B cell (primary cell): ENCODE measurements at regions not wholly inside any gene's neighbourhood (a gene's known extent, or its start where the extent isn't known, plus 50 kb on each side); places are given as distances from the start of the nearest gene placed in this dataset.

ENCODE experiments used
- ATAC-seq: fragments of 200-7000 bp; cut with Tn5 transposase; one replicate; pipeline ENCODE4 v1.10.0; 2021; ENCODE audit warnings: low read depth, mild to moderate bottlenecking, moderate number of reproducible peaks, moderate library complexity
- CTCF ChIA-PET: fragments of 350-600 bp; sonication (Branson Sonifier 250); formaldehyde crosslinking; loops from one replicate; lab custom pipeline; 2021; ENCODE audit warnings: antibody characterized with exemption, inconsistent platforms; lab: Charles Lee
- POLR2A ChIA-PET: fragments of 350-600 bp; sonication (Branson Sonifier 250); formaldehyde crosslinking; loops from one replicate; lab custom pipeline; 2021; ENCODE audit warnings: antibody characterized with exemption; lab: Charles Lee
- DNase-seq: peaks from one replicate; pipeline ENCODE4 v3.0.0; 2013
- H2AFZ ChIP-seq: 2 replicates; pipeline ENCODE4 v1.6.1; 2012; ENCODE audit warnings: mild to moderate bottlenecking, low read depth, low read length; ENCODE audit not compliant: insufficient read depth, poor library complexity, severe bottlenecking
- H3K27ac ChIP-seq, 2 donors: 1 replicate in 1 of 2; 2 replicates in 1 of 2; pipeline ENCODE4 v1.5.1; 2012 to 2013; ENCODE audit warnings: low read length in 2 of 2, mild to moderate bottlenecking in 2 of 2, moderate library complexity in 1 of 2
- H3K27me3 ChIP-seq, 4 experiments: fragments of 200-600 bp in 1 of 4; sonication (generic) in 1 of 4; replicated peaks in 1 of 4; 1 replicate in 2 of 4; 2 replicates in 2 of 4; pipeline versions ENCODE4 v1.6.1 to v1.7.0; 2013 to 2016; ENCODE audit warnings: low read length in 3 of 4, mild to moderate bottlenecking in 2 of 4, mixed read lengths in 1 of 4, moderate library complexity in 1 of 4; ENCODE audit not compliant: insufficient read depth in 4 of 4, control insufficient read depth in 3 of 4; ENCODE audit errors: control extremely low read depth in 1 of 4
- H3K36me3 ChIP-seq, 2 experiments: replicated peaks in 1 of 2; 1 replicate in 1 of 2; 2 replicates in 1 of 2; pipeline versions ENCODE4 v1.6.1 to v1.7.1; 2013; ENCODE audit warnings: low read length in 1 of 2; ENCODE audit not compliant: insufficient read depth in 2 of 2, control insufficient read depth in 1 of 2; ENCODE audit errors: control extremely low read depth in 1 of 2, extremely low read depth in 1 of 2
- H3K4me1 ChIP-seq, 2 donors: fragments of 200-600 bp in 1 of 2; sonication (generic) in 1 of 2; 1 replicate in 1 of 2; 2 replicates in 1 of 2; pipeline versions ENCODE4 v1.5.1 to v1.6.1; 2013 to 2017; ENCODE audit warnings: low read length in 2 of 2; ENCODE audit not compliant: control insufficient read depth in 2 of 2, insufficient read depth in 2 of 2
- H3K4me2 ChIP-seq: replicated peaks from 2 replicates; pipeline ENCODE3; 2012; ENCODE audit warnings: mild to moderate bottlenecking, low read depth, low read length; ENCODE audit not compliant: poor library complexity, severe bottlenecking
- H3K4me3 ChIP-seq, 5 experiments: fragments of 200-600 bp in 1 of 5; sonication (generic) in 1 of 5; 1 replicate in 3 of 5; 2 replicates in 2 of 5; pipeline versions ENCODE4 v1.5.1 to v1.7.0; 2011 to 2016; ENCODE audit warnings: low read length in 4 of 5, mild to moderate bottlenecking in 4 of 5, low read depth in 2 of 5, control low read depth in 1 of 5, moderate library complexity in 1 of 5; ENCODE audit not compliant: insufficient read depth in 1 of 5; ENCODE audit errors: control extremely low read depth in 1 of 5, extremely low read depth in 1 of 5
- H3K79me2 ChIP-seq: fragments of 200-600 bp; sonication (generic); one replicate; pipeline ENCODE4 v1.6.0; 2016; ENCODE audit warnings: low read length; ENCODE audit not compliant: control insufficient read depth, insufficient read depth
- H3K9ac ChIP-seq: fragments of 200-600 bp; sonication (generic); 2 replicates; pipeline ENCODE4 v1.6.1; 2017; ENCODE audit warnings: mild to moderate bottlenecking, low read length, moderate library complexity
- H3K9me3 ChIP-seq, 3 donors: one replicate each; pipeline versions ENCODE4 v1.6.1 to v1.7.1; 2013; ENCODE audit warnings: low read length in 2 of 3; ENCODE audit not compliant: control insufficient read depth in 2 of 3, insufficient read depth in 1 of 3; ENCODE audit errors: control extremely low read depth in 1 of 3
- H4K20me1 ChIP-seq: 2 replicates; pipeline ENCODE4 v1.6.0; 2012; ENCODE audit warnings: mild to moderate bottlenecking, low read length; ENCODE audit not compliant: insufficient read depth, control insufficient read depth, poor library complexity, severe bottlenecking
- H3K27ac Mint-ChIP-seq: one replicate; pipeline ENCODE4 v1.8.0; 2021; ENCODE audit warnings: mixed read lengths
- H3K27me3 Mint-ChIP-seq: one replicate; pipeline ENCODE4 v1.8.0; 2021; ENCODE audit warnings: mixed read lengths
- H3K4me1 Mint-ChIP-seq: one replicate; pipeline ENCODE4 v1.8.0; 2021; ENCODE audit warnings: mixed read lengths
- H3K4me3 Mint-ChIP-seq: one replicate; pipeline ENCODE4 v1.8.0; 2021; ENCODE audit warnings: mixed read lengths
- H3K9me3 Mint-ChIP-seq: one replicate; pipeline ENCODE4 v1.8.0; 2022; ENCODE audit warnings: mixed read lengths; ENCODE audit not compliant: insufficient read depth
- EZH2 ChIP-seq: IDR thresholded peaks from 2 replicates; pipeline ENCODE4 v1.6.1; 2012; ENCODE audit warnings: borderline replicate concordance, low read depth, mild to moderate bottlenecking, moderate library complexity, low read length; ENCODE audit not compliant: insufficient read depth, poor library complexity, severe bottlenecking
- WGBS: methylation state at CpG from one replicate; pipeline ENCODE4 v1.1.5; 2013; ENCODE audit warnings: missing lambda C conversion rate; ENCODE audit not compliant: insufficient coverage; 5-methylcytosine and 5-hydroxymethylcytosine counted together
- intact Hi-C: fragments of 100-400 bp; cut with micrococcal nuclease; formaldehyde crosslinking; loops from one replicate; pipeline ENCODE4 v1.10.0; 2022
- TF ChIP-seq, protein P1 (sequence below): fragments of 200-600 bp; IDR thresholded peaks from one replicate; pipeline ENCODE4 v1.8.0; 2022; ENCODE audit warnings: antibody characterized with exemption, mild to moderate bottlenecking

GRCh38 chr16:86854058-86854621, 275.8 kb downstream of the FOXL1 start:
- CTCF ChIA-PET, result no interaction called here
- Histone ChIP-seq H3K4me2 (no peak overlapping the region), H3K9me3 (peaks cover 0 to 3% (median 0%) of the 10 kb centered on the region in 3 donors), H3K36me3 (no peaks in the 10 kb centered on the region), H2AFZ (no peak overlapping the region), H3K9ac (no peak overlapping the region), H3K27ac (no peak overlapping the region), H3K4me3 (no peak overlapping the region), H3K27me3 (no peaks in the 10 kb centered on the region), H4K20me1 (no peaks in the 10 kb centered on the region), H3K4me1 (no peaks in the 10 kb centered on the region), H3K79me2 (no peaks in the 10 kb centered on the region)
- TF ChIP-seq, protein P1, sequence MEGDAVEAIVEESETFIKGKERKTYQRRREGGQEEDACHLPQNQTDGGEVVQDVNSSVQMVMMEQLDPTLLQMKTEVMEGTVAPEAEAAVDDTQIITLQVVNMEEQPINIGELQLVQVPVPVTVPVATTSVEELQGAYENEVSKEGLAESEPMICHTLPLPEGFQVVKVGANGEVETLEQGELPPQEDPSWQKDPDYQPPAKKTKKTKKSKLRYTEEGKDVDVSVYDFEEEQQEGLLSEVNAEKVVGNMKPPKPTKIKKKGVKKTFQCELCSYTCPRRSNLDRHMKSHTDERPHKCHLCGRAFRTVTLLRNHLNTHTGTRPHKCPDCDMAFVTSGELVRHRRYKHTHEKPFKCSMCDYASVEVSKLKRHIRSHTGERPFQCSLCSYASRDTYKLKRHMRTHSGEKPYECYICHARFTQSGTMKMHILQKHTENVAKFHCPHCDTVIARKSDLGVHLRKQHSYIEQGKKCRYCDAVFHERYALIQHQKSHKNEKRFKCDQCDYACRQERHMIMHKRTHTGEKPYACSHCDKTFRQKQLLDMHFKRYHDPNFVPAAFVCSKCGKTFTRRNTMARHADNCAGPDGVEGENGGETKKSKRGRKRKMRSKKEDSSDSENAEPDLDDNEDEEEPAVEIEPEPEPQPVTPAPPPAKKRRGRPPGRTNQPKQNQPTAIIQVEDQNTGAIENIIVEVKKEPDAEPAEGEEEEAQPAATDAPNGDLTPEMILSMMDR, result no peak
- no peak for TF ChIP-seq EZH2
- no peak overlapping the region for H3K4me3 Mint-ChIP-seq
- no peak overlapping the region for H3K27ac Mint-ChIP-seq
- DNase-seq (no peak), ATAC-seq (no peak)
- no peaks in the 10 kb centered on the region for H3K4me1 Mint-ChIP-seq
- POLR2A ChIA-PET, result no interaction called here
- intact Hi-C loops, result no loop called here
- WGBS, result 94% methylated on average over 11 of the region's 11 CpGs
- H3K27me3 Mint-ChIP-seq, result no peaks in the 10 kb centered on the region
- no peaks in the 10 kb centered on the region for H3K9me3 Mint-ChIP-seq

GRCh38 chr16:86854626-86855294, 276.4 kb downstream of the FOXL1 start:
- Histone ChIP-seq H3K27ac (no peak overlapping the region), H3K9ac (no peak overlapping the region), H3K36me3 (no peaks in the 10 kb centered on the region), H4K20me1 (no peaks in the 10 kb centered on the region), H3K27me3 (no peaks in the 10 kb centered on the region), H3K4me2 (no peak overlapping the region), H3K9me3 (peaks cover 0 to 3% (median 0%) of the 10 kb centered on the region in 3 donors), H3K4me1 (no peaks in the 10 kb centered on the region), H3K4me3 (no peak overlapping the region), H3K79me2 (no peaks in the 10 kb centered on the region), H2AFZ (no peak overlapping the region)
- POLR2A ChIA-PET, result no interaction called here
- Mint-ChIP-seq H3K27me3 (no peaks in the 10 kb centered on the region), H3K4me1 (no peaks in the 10 kb centered on the region), H3K4me3 (no peak overlapping the region), H3K27ac (no peak overlapping the region), H3K9me3 (no peaks in the 10 kb centered on the region)
- intact Hi-C loops, result no loop called here
- CTCF ChIA-PET, result no interaction called here
- DNase-seq, result no peak
- ATAC-seq, result no peak
- WGBS, result 100% methylated on average over 2 of the region's 7 CpGs
- TF ChIP-seq EZH2, result no peak
- TF ChIP-seq, protein P1, result no peak
